NCI-H2196 treated with DMSO at 0.1 percent for 48 hours (cell line): ENCODE measurements at regions not wholly inside any gene's neighbourhood (a gene's known extent, or its start where the extent isn't known, plus 50 kb on each side); places are given as distances from the start of the nearest gene placed in this dataset.

Source experiments
- DNase-seq: peaks from one replicate; lab custom pipeline; 2025; ENCODE audit not compliant: unreplicated experiment; lab: John Stamatoyannopoulos, UW

DNA sequence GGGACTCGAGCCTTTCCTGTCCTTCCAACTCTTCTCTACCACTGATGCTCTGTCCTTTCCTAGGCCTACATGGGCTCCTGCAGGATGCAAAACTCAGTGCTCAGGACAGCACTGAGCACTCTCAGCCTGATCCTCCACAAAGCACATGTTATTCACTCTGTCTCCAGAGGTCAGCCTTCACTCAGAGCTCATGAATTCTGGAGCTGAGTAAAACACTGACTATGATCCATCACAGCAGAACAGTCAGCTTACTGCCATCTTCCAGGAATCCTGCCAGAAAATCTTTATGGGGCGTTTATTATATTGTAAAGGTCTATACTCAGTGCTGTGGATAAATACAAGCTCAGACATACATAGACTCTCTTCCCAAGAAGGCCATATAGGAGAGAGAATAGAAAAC, 121.5 kb upstream of the CPEB2 start:
- no peak for DNase-seq

DNA sequence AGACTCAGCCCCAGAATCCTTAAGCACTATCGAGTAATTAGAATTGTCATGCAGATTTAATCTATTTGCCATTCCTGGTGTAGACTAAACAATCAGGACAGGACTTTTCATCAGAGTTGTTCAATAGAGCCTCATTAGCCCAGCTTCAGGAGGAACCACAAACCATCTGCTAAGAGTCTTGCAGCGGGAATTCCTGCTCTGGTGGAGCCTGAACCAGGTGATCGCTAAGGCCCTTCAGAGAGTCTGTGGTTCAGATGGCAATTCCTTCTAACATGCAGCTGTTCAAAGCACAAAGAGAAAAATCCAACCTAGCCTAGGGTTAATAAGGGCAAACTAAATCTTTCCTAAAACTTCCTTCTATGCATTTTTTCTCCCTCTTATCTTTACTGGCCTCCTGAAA, 119.1 kb upstream of the CPEB2 start:
- DNase-seq: no peak

DNA sequence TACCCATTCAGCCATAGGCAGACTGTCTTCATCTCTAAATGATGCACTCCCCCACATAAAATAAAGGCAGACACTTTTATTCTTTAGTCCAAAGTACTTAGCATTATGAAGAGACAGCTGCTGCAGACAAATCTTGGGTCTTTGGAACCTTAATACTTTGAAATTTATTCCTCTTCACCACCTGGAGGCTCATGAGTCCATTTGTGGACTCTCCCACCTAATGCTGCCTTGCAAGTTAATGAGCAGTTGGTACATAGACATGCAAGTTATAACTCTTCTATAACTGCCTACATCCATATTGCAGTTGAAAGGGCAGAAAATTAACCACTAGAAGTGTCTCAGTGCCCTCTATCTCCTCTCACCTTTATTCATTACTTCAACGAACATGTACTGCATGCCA, 118.6 kb upstream of the CPEB2 start:
- DNase-seq: no peak

DNA sequence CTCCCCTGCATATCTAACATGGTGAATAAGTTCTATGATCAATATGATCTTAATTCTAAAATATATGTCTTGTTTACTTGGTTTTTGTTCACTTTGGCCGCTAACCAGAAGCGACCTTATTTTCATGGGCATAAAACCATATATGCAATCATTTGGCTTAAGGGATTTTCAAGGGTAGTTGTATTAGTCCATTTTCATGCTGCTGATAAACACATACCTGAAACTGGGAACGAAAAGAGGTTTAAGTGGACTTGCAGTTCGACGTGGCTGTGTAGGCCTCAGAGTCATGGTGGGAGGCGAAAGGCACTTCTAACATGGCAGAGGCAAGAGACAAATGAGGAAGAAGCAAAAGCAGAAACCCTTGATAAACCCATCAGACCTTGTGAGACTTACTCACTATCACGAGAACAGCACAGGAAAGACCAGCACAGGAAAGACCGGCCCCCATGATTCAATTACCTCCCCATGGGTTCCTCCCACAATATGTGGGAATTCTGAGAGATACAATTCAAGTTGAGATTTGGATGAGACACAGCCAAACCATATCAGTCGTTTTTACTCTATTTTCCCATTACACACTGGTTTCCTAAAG, 114.3 kb upstream of the CPEB2 start:
- DNase-seq: no peak

DNA sequence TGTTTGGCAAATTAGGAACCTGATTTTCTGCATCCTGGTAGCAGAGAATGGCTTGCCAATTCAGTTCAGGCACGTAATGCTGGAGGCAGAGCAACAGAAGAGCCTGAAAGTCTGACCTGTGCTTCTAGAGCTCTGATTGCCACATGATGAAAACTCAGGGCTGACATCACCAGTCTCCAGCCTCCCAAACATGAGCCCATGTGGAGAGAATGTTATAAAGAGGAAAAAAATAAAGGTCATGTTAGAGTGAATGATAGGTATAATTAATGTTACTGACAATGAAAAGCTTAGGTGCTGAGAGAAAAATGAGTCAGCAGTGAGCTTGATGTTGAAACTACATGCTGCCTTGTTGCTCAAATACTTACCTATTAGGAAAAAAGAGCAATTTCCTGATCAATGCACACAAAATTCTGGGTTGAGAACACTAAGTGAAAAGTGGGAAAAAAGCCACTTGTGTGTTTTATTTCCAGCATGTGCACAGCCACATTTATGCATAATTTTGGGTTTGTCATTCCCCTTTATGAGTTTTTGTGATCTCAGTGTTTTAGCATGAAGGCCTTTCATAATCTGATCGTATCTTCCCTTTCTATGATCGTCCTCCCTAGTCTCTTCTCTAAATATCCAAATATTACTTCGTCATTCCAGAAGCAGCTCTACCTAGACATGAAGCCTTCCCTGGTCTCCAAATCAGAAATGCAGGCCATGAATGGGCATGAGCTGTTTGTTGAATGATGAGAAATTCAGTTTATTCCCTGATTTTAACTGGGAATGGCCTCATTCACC, 113.3 kb upstream of the CPEB2 start:
- no peak for DNase-seq

DNA sequence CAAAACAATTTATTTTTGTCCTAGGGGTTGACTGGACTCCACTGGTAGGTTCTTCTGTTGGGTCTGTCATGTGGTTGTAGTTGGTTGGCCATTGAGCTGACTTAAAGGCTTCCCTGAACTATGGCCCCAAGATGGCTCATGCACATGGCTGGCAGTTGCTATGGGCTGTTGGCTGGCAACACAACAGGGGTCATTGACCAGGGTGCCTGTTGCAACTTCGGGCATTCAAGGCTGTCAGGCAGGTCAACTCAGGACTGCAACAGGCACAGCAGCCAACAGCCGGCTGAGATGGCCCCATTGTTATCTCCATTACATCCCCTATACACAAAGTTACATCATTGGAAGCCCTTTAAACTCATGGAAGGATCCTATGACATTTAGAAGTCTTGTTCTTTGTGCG, 109.7 kb upstream of the CPEB2 start:
- no peak for DNase-seq

DNA sequence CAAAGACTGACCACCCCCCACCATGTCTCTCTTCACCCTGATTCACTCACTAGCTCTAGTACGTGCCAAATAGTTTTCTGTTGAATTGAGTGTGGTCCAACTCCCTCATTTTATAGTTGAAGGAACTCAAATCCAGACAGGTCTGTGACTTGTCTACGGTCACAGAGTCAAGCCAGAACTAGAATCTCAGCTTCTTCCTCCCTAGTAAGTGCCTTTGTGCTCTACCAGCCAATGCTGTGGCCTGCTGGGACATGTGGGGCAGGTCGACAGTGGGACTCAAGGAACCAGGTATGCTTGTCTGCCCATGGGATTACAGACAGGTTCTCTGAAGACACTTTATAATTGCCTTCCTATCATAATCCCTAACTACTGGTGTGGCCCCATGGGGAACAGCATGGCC, 108.6 kb upstream of the CPEB2 start:
- no peak for DNase-seq

DNA sequence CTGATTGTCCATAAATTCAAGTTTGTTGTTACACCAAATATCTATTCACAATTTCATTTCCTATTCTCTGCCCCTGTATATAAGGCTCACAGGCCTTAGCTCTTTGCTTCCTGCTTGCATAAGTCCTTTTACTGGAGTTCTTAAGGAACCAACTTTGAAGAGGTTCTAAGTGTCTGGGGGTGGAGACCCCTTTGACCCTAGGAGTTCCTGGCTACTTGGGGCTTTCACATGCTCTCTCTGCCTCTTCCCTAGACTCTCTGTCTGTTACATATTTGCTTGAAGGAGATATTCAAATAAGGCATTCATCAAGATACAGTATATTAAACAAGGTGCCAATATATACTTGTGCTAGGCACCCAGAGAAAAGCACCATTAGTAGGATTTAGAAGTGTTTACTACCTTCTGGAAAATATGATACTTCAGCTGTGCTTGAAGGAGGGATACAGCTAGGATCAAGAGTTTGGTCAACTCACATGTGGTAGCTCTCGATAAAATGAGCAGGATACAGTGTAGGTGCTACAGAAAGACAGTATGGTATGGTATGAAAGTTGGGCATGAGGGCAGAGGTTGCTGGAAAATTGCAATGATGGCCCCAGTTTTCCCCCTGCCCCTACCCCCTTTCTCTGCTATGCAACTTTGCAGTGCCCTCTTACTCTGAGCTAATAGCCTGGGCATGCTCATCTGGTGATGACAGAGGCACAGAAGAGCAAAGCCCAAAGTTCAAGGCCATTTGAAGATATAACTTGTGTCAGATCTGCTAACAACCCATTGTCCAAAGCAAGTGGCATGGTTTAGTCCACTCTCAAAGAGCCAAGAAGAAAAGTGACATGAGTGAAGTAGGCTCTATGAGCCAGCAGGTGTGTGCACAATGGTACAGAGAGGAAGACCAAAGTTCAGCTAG, 107.6 kb upstream of the CPEB2 start:
- no peak for DNase-seq

DNA sequence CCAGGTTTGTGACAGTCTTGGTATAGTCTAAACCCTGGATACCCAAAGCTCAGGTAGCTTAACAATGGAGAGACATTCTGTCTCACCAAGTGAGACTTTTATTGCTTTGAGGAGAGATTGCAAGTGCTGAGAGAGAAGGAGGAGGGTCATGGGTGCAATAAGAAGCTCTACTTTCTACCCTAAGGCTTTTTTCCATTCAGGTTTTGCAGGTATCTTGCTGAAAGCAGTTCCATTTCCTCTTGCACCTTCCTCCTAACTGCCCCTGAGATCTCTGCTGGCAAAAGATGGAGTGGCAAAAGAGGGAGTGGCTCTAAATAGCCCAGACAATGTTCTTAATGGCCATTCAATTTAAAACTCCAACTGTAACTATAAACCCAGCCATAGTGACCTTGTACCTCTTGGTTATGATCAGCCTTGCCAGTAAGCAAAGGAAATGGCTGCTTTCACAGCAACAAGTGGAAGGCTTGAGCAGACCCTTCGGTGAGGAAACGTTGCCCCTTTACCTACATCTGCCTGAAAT, 105.6 kb upstream of the CPEB2 start:
- DNase-seq: no peak

DNA sequence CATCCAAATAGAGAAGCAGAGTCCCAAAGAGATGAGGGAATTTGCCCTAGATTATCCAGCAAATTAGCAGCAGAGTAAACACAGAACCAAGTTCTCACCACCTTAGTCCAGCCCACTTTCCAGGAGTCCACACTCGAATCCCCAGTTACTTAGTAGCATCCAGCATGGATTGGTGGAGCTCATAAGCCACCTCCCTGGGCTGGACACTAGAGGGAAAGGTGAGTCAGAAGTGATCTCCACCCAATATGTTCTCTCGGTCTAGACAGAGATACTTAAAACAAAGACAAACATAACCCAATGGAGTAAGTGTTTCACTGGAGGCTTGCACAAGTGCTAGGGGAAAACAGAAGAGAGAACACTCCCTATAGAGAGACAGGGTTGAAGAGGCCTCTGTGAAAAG, 105.1 kb upstream of the CPEB2 start:
- DNase-seq: no peak

DNA sequence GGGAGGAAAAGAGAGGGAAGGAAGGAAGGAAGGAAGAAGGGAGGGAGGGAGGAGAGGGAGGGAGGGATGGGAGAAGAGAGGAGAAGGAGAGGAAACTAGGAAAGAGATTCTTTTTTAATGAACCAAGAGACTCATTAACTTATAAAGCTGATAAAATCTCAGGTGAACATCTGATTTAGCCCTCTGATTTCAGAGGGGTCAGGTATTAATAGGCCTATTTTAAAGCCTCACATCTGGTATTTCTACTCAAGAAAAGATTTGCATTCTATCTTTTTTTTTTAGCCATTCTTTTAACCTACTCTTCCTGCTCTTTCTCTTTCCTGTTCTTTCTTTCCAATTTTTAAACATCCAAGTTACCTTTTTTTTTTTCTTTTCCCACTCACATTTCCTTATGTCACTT, 103.3 kb upstream of the CPEB2 start:
- DNase-seq: no peak

DNA sequence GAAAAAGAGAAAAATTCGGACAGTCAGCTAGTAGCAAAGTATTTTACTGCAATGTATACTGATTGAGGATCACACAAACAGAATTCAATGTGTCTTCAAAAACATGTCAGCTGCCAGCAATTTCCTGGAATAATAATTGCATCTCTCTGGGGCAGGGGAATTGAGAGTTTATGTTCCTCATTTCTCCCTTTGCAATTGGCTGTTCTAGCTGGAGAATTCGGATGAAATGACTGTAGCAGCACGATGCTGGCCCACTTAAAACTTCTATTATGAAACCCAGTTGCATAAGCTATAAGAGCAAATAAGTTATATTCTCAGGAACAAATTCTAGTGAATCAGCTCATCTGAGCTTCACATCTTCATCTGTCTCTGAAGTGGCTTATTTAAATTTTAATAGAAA, 99.9 kb upstream of the CPEB2 start:
- DNase-seq: no peak

DNA sequence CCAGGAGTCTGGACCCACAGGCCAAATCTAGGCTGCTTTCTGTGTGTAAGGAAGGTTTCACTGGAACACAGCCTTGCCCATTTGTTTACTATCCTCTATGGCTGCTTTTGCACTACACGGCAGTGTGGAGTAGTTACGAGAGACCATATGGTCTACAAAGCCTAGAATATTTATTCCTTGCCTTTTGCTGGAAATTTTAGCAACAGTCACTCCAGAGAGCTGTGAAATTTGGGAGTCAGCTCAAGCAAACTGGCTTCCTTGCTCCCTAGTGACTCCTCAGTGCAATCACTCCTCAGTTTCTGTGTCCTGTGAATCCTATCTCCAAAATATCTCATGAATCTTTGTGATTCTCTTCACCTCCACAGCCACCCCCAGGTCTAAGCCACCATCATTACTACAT, 99.0 kb upstream of the CPEB2 start:
- no peak for DNase-seq

DNA sequence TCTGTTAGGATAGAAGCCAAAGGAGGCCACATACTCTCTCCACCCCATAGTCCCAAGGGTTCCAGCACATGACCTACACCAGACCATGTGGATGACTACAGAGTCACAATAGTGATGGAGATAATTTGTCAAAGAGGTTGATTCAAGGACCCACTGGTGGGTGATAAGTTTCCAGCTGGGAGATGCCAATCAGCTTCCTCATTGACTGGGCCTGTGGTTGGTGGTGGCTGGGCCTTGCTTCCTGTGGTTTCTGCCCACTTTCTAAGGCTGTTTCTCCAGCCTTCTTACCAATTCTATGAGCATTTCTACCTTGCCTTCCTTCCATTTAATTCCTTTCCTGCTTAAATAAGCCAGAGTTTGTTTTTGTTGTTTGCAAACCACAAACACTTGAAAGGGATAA, 95.5 kb upstream of the CPEB2 start:
- DNase-seq: no peak

DNA sequence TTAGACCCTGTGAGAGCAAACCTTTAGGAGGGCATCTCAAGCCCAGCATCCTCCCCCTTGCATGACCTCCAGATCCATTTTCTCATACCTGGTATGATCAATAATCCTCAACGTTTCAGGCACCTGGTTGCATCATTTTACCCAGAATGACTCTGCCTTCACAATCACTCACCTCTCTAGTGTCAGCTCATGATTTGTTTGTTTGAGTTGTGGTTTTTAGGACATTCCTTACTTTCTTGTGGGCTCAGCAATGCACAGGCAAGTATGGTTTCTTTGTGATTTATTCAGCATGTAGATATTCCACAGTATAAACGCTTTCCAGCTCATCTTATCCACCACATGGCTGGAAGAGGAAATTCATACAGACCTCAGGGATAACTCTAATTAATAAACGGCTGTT, 93.6 kb upstream of the CPEB2 start:
- no peak for DNase-seq

DNA sequence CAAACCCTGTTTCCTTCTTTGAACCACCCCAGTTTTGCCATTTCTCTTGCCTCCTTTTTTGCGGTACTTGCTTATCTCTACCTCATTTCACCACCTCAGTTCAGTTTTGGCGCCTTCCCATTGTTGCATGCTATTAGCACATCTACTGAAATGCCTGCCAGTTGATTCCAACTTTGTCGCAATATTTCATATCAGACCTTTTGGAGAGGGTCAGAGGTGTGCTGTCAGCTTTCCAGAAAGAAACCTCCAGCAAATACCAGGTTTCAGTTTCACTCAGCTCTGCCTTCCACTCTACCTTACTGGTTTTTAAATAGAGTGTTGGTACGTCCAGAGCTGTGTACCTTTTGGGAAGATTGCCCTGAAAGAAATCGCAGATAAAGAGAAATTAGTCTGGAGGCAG, 91.9 kb upstream of the CPEB2 start:
- DNase-seq: no peak

DNA sequence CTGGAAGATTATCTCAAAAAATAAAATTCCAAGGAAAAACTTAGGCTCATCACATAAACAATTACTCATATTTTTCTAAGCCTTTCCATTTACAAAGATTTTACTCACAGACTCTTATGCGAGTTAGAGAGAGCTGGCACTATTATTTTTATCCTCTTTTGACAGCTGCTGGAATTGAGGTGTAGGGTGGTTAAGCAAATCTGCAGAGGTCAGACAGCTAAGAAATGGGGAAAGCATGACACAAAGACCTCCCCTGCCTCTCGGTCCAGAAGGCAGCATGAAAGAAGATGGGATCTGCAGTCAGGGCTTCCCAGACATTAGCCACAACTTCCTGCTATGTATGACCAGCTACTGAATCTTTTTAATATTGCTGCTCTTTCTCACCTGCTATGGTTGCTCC, 89.9 kb upstream of the CPEB2 start:
- DNase-seq: no peak

DNA sequence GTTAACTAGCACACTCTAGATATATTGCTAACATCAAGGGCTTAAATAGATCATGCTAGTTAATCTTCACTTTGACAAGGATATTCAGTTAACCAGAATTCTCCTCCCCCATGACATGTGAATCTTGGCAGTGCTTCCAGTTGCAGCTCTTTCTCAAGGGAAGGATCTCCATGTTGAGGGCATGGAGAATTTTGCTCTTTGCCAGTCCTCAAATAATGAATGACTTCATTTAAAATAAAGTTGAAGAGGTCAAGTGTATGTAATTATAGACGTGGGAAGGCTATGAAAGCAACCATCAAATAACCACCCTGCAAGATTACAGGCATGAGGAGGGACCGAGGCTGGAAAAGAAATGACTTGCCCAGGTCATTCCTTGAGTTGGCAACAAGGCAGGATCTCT, 87.3 kb upstream of the CPEB2 start:
- no peak for DNase-seq

DNA sequence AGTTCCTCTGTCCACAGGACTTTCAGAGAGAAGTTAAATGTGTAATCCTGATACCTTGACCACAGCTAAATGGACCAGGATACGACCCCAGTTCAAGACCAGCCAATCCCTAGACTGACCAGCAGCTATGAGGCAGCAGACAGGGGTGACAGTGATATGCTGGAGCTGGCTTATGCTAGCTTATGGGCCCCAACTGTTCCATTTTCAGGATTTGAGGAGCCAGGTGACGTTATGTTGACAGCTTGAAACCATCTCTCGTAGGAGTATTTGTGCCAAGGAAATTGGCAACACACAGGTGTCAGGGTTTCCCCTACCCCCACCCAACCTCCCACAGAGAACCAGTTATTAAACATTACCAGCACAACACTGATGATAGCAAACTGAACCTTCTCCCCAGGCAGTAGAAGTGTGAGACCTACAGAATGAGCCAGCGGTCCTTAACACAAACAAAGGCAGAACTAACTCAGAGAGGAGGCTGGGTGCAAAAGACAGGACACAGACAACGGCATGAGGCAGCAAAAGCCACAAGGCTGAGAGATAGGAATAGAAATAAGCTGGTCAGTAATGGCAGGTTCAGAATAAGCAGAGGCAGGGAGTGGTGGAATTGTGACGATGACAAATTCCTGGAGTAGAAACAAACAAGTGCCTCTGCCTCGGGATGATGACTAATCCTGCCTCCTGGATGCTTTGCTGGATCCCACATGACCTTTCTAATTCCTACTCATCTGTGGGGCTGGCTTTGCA, 85.6 kb upstream of the CPEB2 start:
- no peak for DNase-seq

DNA sequence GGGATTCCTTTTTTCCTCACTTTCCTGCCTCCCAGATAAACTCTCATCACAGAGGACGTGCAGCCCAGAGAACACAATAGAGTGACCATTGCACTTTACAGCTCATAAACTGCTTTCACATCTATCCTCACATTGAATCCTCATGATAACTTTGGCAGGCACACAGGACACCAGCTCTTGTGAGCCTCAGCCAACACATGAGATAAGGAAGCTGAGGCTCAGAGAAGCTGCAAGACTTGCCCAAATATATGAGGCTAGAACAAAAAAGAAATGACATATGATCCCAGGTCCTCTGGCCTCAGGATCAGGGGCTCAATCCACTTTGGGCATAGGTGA, 85.0 kb upstream of the CPEB2 start:
- DNase-seq: no peak

DNA sequence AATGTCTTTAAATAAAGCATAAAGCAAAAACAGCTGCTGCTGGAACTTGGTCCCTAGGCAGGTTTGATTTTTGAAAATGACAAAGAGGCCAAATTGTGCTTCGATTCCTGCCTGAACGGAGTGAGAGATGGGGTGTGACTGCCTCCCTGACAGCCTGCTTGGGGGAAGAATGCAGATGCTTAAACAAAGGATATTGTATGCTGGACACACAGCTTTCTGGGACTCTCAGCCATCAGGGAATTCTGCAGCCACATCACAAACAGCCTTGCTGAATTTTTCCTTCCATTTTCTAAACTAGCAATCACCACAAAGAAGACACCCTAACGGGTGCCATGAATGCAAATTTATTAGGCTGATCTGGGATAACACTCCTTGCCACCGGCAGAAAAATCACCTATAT, 83.9 kb upstream of the CPEB2 start:
- DNase-seq: no peak
